ENCODE measurements at regions not wholly inside any gene's neighbourhood (a gene's known extent, or its start where the extent isn't known, plus 50 kb on each side); places are given as distances from the start of the nearest gene placed in this dataset.

GRCh38 chr20:39211060-39211748, 249.1 kb downstream of the DHX35 start:
- no peak for TF ChIP-seq CTCF (IDR thresholded peaks at IDR 0.05)
- no peak for DNase-seq (ENCODE audit: low spot score)
- no peak overlapping the region for H3K4me3 ChIP-seq
- H3K27ac ChIP-seq, result no peak overlapping the region

- DNase-seq (ENCODE audit: low spot score), result no peak
- Histone ChIP-seq H3K27ac (no peak overlapping the region), H3K4me3 (no peak overlapping the region)
- no peak for TF ChIP-seq CTCF (IDR thresholded peaks at IDR 0.05)
Measured at GRCh38 chr20:39210341-39211036, 248.3 kb downstream of the DHX35 start.

- no peak overlapping the region for H3K27ac ChIP-seq
- no peak for DNase-seq (ENCODE audit: low spot score)
- H3K4me3 ChIP-seq, result no peak overlapping the region
- TF ChIP-seq CTCF (IDR thresholded peaks at IDR 0.05), result no peak
Measured at GRCh38 chr20:39206899-39207564, 244.9 kb downstream of the DHX35 start.

- no peak for TF ChIP-seq CTCF (IDR thresholded peaks at IDR 0.05)
- H3K4me3 ChIP-seq, result no peak overlapping the region
- DNase-seq (ENCODE audit: low spot score), result no peak
- H3K27ac ChIP-seq, result no peak overlapping the region
Measured at GRCh38 chr20:39195582-39196021, 233.5 kb downstream of the DHX35 start.

- no peak for TF ChIP-seq CTCF (IDR thresholded peaks at IDR 0.05)
- Histone ChIP-seq H3K4me3 (no peak overlapping the region), H3K27ac (no peak overlapping the region)
- no peak for DNase-seq (ENCODE audit: low spot score)
Measured at GRCh38 chr20:39190666-39191570, 228.8 kb downstream of the DHX35 start.

- no peak for DNase-seq (ENCODE audit: low spot score)
- H3K4me3 ChIP-seq, result no peak overlapping the region
- H3K27ac ChIP-seq, result no peak overlapping the region
- TF ChIP-seq CTCF (IDR thresholded peaks at IDR 0.05), result no peak
Measured at GRCh38 chr20:39188266-39188765, 226.2 kb downstream of the DHX35 start.

Data from coronary artery (tissue), 2 donors.